ENCODE measurements at regions not wholly inside any gene's neighbourhood (a gene's known extent, or its start where the extent isn't known, plus 50 kb on each side); places are given as distances from the start of the nearest gene placed in this dataset.

DNA sequence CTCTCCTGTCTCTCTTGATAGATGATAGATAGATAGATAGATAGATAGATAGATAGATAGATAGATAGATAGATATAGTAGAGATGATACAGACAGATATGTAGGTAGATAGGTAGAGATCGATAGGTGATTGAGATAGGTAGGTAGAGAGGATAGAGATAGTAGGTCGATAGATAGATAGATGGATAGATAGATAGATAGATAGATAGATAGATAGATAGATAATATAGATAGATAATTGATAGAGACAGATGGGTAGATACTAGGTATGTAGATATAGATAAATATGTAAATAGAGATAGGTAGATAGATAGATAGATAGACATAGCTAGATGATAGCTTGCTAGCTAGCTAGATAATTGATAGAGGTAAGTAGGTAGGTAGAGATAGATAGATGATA is 1154.2 kb upstream of the AUTS2 start:
- WGBS, 3 donors, result 87 to 93% (median 90%) methylated on average over 2 of the region's 2 CpGs

DNA sequence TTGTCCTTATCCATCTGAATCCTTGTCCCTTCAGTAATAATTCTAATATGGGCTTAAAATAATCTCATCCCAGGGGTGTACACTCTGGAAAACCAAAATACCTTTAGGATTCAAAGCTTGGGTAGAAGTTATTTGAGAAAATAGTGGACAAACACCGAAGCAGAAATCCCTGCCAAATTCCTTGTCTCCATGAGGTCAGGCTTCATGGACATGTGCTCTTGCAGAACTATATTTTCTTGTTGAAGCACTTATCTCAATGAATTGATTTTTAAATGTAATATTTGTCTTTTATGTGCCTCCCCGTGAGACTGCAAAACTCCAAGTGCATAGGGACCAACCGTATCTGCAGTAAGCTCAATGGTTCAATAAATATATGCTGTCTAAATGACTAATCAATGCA is 1153.3 kb upstream of the AUTS2 start:
- DNase-seq, result no peak
- Histone ChIP-seq H3K4me3 (no peak overlapping the region), H3K27ac (no peak overlapping the region), H3K4me1 (ENCODE audit: insufficient read depth) (no peaks in the 10 kb centered on the region), H3K36me3 (no peaks in the 10 kb centered on the region), H3K27me3 (no peaks in the 10 kb centered on the region), H3K9me3 (no peaks in the 10 kb centered on the region)
- intact Hi-C loops (cut with DNase I), result no loop called here
- TF ChIP-seq POLR2A (IDR thresholded peaks at IDR 0.05) (no peak), EP300 (IDR thresholded peaks at IDR 0.05) (no peak)
- TF ChIP-seq, protein P1, sequence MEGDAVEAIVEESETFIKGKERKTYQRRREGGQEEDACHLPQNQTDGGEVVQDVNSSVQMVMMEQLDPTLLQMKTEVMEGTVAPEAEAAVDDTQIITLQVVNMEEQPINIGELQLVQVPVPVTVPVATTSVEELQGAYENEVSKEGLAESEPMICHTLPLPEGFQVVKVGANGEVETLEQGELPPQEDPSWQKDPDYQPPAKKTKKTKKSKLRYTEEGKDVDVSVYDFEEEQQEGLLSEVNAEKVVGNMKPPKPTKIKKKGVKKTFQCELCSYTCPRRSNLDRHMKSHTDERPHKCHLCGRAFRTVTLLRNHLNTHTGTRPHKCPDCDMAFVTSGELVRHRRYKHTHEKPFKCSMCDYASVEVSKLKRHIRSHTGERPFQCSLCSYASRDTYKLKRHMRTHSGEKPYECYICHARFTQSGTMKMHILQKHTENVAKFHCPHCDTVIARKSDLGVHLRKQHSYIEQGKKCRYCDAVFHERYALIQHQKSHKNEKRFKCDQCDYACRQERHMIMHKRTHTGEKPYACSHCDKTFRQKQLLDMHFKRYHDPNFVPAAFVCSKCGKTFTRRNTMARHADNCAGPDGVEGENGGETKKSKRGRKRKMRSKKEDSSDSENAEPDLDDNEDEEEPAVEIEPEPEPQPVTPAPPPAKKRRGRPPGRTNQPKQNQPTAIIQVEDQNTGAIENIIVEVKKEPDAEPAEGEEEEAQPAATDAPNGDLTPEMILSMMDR (IDR thresholded peaks at IDR 0.05), result no peak
- WGBS, 3 donors, result 61 to 75% (median 64%) methylated on average over 3 of the region's 3 CpGs

More for the DNA sequence above, 1154.2 kb upstream of the AUTS2 start:
- intact Hi-C loops (cut with DNase I), result no loop called here
- Histone ChIP-seq H3K27me3 (no peaks in the 10 kb centered on the region), H3K9me3 (no peaks in the 10 kb centered on the region), H3K4me3 (no peak overlapping the region), H3K27ac (no peak overlapping the region), H3K36me3 (no peaks in the 10 kb centered on the region), H3K4me1 (ENCODE audit: insufficient read depth) (no peaks in the 10 kb centered on the region)
- no peak for DNase-seq
- TF ChIP-seq POLR2A (IDR thresholded peaks at IDR 0.05) (no peak), EP300 (IDR thresholded peaks at IDR 0.05) (no peak)
- TF ChIP-seq, protein P1 (IDR thresholded peaks at IDR 0.05), result no peak

DNA sequence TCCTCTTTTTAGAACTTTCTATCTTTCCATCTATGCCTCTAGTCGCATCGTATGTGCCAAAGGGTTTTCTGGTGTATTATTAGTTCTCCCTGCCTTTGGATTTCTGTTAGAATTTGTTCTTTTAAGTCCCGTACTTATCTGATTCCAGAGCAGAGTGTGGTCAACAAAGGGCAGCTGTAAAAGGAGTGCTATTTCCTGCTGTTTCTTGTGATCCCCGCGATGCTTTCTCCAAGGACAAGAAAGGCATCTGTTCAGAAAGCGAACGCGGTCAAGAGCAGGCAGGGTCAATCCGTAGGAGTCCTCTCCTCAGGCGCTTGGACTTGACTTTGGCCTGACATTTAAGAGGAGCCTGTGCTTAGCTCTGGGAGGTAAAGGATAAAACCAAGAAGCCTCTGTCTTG is 1152.1 kb upstream of the AUTS2 start:
- Histone ChIP-seq H3K4me3 (no peak overlapping the region), H3K9me3 (no peaks in the 10 kb centered on the region), H3K36me3 (no peaks in the 10 kb centered on the region), H3K4me1 (ENCODE audit: insufficient read depth) (no peaks in the 10 kb centered on the region), H3K27me3 (no peaks in the 10 kb centered on the region), H3K27ac (no peak overlapping the region)
- TF ChIP-seq POLR2A (IDR thresholded peaks at IDR 0.05) (no peak), EP300 (IDR thresholded peaks at IDR 0.05) (no peak)
- TF ChIP-seq, protein P1 (IDR thresholded peaks at IDR 0.05), result no peak
- DNase-seq, result no peak
- intact Hi-C loops (cut with DNase I), result no loop called here
- 36 to 47% (median 41%) methylated on average over 10 of the region's 10 CpGs for WGBS, 3 donors

DNA sequence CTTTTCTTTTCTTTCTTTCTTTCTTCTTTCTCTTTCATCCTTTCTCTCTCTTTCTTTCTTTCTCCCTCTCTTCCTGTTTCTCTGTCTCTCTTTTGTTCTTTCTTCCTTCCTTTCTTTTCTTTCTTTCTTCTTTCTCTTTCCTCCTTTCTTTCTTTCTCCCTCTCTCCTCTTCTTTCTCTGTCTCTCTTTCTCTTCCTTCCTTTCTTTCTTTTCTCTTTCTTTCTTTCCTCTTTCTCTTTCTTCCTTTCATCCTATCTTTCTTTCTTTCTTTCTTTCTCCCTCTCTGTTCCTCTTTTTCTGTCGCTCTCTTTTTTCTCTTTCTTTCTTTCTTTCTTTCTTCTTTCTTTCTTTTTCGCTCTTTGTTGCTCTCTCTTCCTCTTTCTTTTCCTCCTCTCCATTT is 1149.2 kb upstream of the AUTS2 start:
- intact Hi-C loops (cut with DNase I), result no loop called here
- WGBS, 3 donors, result 90 to 100% (median 100%) methylated on average over 1 to 2 of the region's 2 CpGs
- Histone ChIP-seq H3K4me3 (no peak overlapping the region), H3K27ac (no peak overlapping the region), H3K27me3 (no peaks in the 10 kb centered on the region), H3K36me3 (no peaks in the 10 kb centered on the region), H3K9me3 (no peaks in the 10 kb centered on the region), H3K4me1 (ENCODE audit: insufficient read depth) (no peaks in the 10 kb centered on the region)
- TF ChIP-seq, protein P1 (IDR thresholded peaks at IDR 0.05), result no peak
- TF ChIP-seq EP300 (IDR thresholded peaks at IDR 0.05), result no peak
- TF ChIP-seq POLR2A (IDR thresholded peaks at IDR 0.05), result no peak
- DNase-seq, result no peak

DNA sequence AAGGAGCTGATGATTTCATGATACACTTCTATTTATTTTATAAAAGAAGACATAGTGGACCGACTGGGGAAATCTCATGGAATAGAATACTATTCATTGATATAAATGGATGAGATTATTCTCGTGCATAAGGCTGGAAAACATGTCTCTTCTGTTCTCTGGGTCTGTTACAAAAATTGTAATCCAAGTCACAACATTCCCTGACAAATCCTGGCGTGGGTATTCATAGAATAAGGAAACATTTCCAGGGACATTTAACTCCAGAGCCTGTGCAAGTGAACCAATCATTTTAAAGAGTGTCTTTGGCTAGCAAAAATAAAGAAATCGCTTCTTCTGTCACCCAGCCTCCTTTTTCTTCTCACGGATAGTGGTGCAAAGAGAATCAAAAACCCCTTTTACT is 1148.5 kb upstream of the AUTS2 start:
- no peaks in the 10 kb centered on the region for H3K9me3 ChIP-seq
- H3K4me1 ChIP-seq (ENCODE audit: insufficient read depth), result no peaks in the 10 kb centered on the region
- DNase-seq, result no peak
- H3K27me3 ChIP-seq, result no peaks in the 10 kb centered on the region
- H3K36me3 ChIP-seq, result no peaks in the 10 kb centered on the region
- 69 to 83% (median 77%) methylated on average over 5 of the region's 5 CpGs for WGBS, 3 donors
- H3K27ac ChIP-seq, result no peak overlapping the region
- TF ChIP-seq POLR2A (IDR thresholded peaks at IDR 0.05) (no peak), EP300 (IDR thresholded peaks at IDR 0.05) (no peak)
- TF ChIP-seq, protein P1 (IDR thresholded peaks at IDR 0.05), result no peak
- no peak overlapping the region for H3K4me3 ChIP-seq
- intact Hi-C loops (cut with DNase I), result no loop called here

All from ovary (tissue), 7 donors.